RWPE1 (cell line): ENCODE measurements at regions not wholly inside any gene's neighbourhood (a gene's known extent, or its start where the extent isn't known, plus 50 kb on each side); places are given as distances from the start of the nearest gene placed in this dataset.

Experiments
- CTCF ChIA-PET: fragments of 350-600 bp; sonication (Branson Sonifier 250); formaldehyde crosslinking; extraction: SDS; loops from one replicate; lab custom pipeline; 2021; lab: Yijun Ruan, JAX
- POLR2A ChIA-PET: fragments of 400-600 bp; formaldehyde crosslinking; extraction: SDS; loops from one replicate; lab custom pipeline; 2020; ENCODE audit warnings: antibody characterized with exemption; ENCODE audit not compliant: low non-redundant PET; lab: Yijun Ruan, JAX
- DNase-seq: peaks from one replicate; pipeline ENCODE4 v3.0.0; 2012; ENCODE audit warnings: low spot score
- H3K27ac ChIP-seq: fragments of 450-650 bp; 2 replicates; pipeline ENCODE4 v1.5.1; 2017
- CTCF ChIP-seq: fragments of 450-650 bp; conservative IDR thresholded peaks from 2 replicates; pipeline ENCODE4 v1.5.1; 2017; ENCODE audit warnings: low read depth, mild to moderate bottlenecking

GRCh38 chr5:158277276-158277675 is 418.3 kb upstream of the CLINT1 start:
- DNase-seq = no peak
- ChIA-PET CTCF (interaction anchor here (0.6 to 0.9 kb wide), 2 partner anchors 12 to 105 kb away, joined by 3 read pairs; no protein-coding TSS in a partner anchor), POLR2A (no interaction called here)
- TF ChIP-seq CTCF = no peak
- no peak overlapping the region for H3K27ac ChIP-seq

GRCh38 chr5:158276692-158277091 is 417.7 kb upstream of the CLINT1 start:
- TF ChIP-seq CTCF = no peak
- ChIA-PET POLR2A (no interaction called here), CTCF (interaction anchor here (0.6 to 0.9 kb wide), 2 partner anchors 11 to 105 kb away, joined by 3 read pairs; no protein-coding TSS in a partner anchor)
- DNase-seq = no peak
- H3K27ac ChIP-seq = no peak overlapping the region

- CTCF ChIA-PET = no interaction called here
- POLR2A ChIA-PET = no interaction called here
Observed at GRCh38 chr5:158275511-158275910, 416.6 kb upstream of the CLINT1 start.

GRCh38 chr5:158273035-158273434 is 414.1 kb upstream of the CLINT1 start:
- H3K27ac ChIP-seq = no peak overlapping the region
- CTCF ChIA-PET = no interaction called here
- POLR2A ChIA-PET = no interaction called here
- no peak for TF ChIP-seq CTCF
- DNase-seq = no peak

More at GRCh38 chr5:158275511-158275910, 416.6 kb upstream of the CLINT1 start:
- TF ChIP-seq CTCF = no peak
- H3K27ac ChIP-seq = no peak overlapping the region
- no peak for DNase-seq

GRCh38 chr5:158272409-158272808 is 413.5 kb upstream of the CLINT1 start:
- TF ChIP-seq CTCF = no peak
- DNase-seq = no peak
- no peak overlapping the region for H3K27ac ChIP-seq
- ChIA-PET CTCF (no interaction called here), POLR2A (no interaction called here)

GRCh38 chr5:158270996-158271554 is 412.1 kb upstream of the CLINT1 start:
- DNase-seq = no peak
- ChIA-PET CTCF (no interaction called here), POLR2A (interaction anchor here (0.5 kb wide), 1 partner anchor 116 kb away, joined by 5 read pairs; no protein-coding TSS in a partner anchor)
- TF ChIP-seq CTCF = no peak
- no peak overlapping the region for H3K27ac ChIP-seq
